ENCODE measurements at regions not wholly inside any gene's neighbourhood (a gene's known extent, or its start where the extent isn't known, plus 50 kb on each side); places are given as distances from the start of the nearest gene placed in this dataset.

GRCh38 chr20:47951521-47951971 lies 166.3 kb upstream of the SULF2 start:
- ATAC-seq (no peak), DNase-seq (no peak)
- TF ChIP-seq CTCF (IDR thresholded peaks at IDR 0.05) (no peak), POLR2A (IDR thresholded peaks at IDR 0.05) (no peak)
- WGBS, 2 donors, result 50 to 65% methylated on average over 4 of the region's 4 CpGs
- Histone ChIP-seq H3K4me1 (no peaks in the 10 kb centered on the region), H3K27ac (no peak overlapping the region), H3K27me3 (no peaks in the 10 kb centered on the region), H3K36me3 (replicated peaks in 1 of 2; ENCODE audit: insufficient read depth in 1 of 2, low read depth in 2 of 2) (no peaks in the 10 kb centered on the region), H3K4me3 (no peak overlapping the region), H3K9me3 (no peaks in the 10 kb centered on the region)
- intact Hi-C loops (cut with DNase I), result no loop called here

GRCh38 chr20:47950913-47951283 lies 165.6 kb upstream of the SULF2 start:
- Histone ChIP-seq H3K9me3 (no peaks in the 10 kb centered on the region), H3K4me1 (no peaks in the 10 kb centered on the region), H3K27ac (no peak overlapping the region), H3K36me3 (replicated peaks in 1 of 2; ENCODE audit: insufficient read depth in 1 of 2, low read depth in 2 of 2) (no peaks in the 10 kb centered on the region), H3K27me3 (no peaks in the 10 kb centered on the region), H3K4me3 (no peak overlapping the region)
- intact Hi-C loops (cut with DNase I), result no loop called here
- DNase-seq, result no peak
- TF ChIP-seq CTCF (IDR thresholded peaks at IDR 0.05) (no peak), POLR2A (IDR thresholded peaks at IDR 0.05) (no peak)
- ATAC-seq, result no peak
- WGBS, 2 donors, result 75 to 90% methylated on average over 1 to 24 of the region's 24 CpGs

- Histone ChIP-seq H3K4me3 (no peak overlapping the region), H3K36me3 (replicated peaks in 1 of 2; ENCODE audit: insufficient read depth in 1 of 2, low read depth in 2 of 2) (no peaks in the 10 kb centered on the region), H3K4me1 (no peaks in the 10 kb centered on the region), H3K27ac (no peak overlapping the region), H3K27me3 (no peaks in the 10 kb centered on the region), H3K9me3 (no peaks in the 10 kb centered on the region)
- ATAC-seq (peak; percentile 6), DNase-seq (peak in 3 of 4 donors; percentile 9 to 42 (median 36))
- intact Hi-C loops (cut with DNase I), result no loop called here
- WGBS, 2 donors, result 43 to 50% methylated on average over 11 of the region's 11 CpGs
- TF ChIP-seq POLR2A (IDR thresholded peaks at IDR 0.05) (no peak), CTCF (IDR thresholded peaks at IDR 0.05) (no peak)
Measured at GRCh38 chr20:47950124-47950912, 165.0 kb upstream of the SULF2 start.

- H3K9me3 ChIP-seq, result no peaks in the 10 kb centered on the region
- DNase-seq (no peak), ATAC-seq (no peak)
- WGBS, 2 donors, result 69 to 71% methylated on average over 6 of the region's 6 CpGs
- H3K36me3 ChIP-seq (replicated peaks in 1 of 2; ENCODE audit: insufficient read depth in 1 of 2, low read depth in 2 of 2), result no peaks in the 10 kb centered on the region
- H3K4me1 ChIP-seq, result no peaks in the 10 kb centered on the region
- H3K4me3 ChIP-seq, result no peak overlapping the region
- intact Hi-C loops (cut with DNase I), result no loop called here
- no peaks in the 10 kb centered on the region for H3K27me3 ChIP-seq
- TF ChIP-seq POLR2A (IDR thresholded peaks at IDR 0.05) (no peak), CTCF (IDR thresholded peaks at IDR 0.05) (no peak)
- no peak overlapping the region for H3K27ac ChIP-seq
Measured at GRCh38 chr20:47949230-47949629, 163.9 kb upstream of the SULF2 start.

GRCh38 chr20:47944682-47945081 lies 159.4 kb upstream of the SULF2 start:
- 75 to 88% methylated on average over 6 of the region's 6 CpGs for WGBS, 2 donors
- no peak overlapping the region for H3K27ac ChIP-seq

More at GRCh38 chr20:47944682-47945081, 159.4 kb upstream of the SULF2 start:
- H3K4me3 ChIP-seq, result no peak overlapping the region
- H3K9me3 ChIP-seq, result no peaks in the 10 kb centered on the region
- peaks cover 5% of the 10 kb centered on the region for H3K4me1 ChIP-seq
- H3K36me3 ChIP-seq (replicated peaks in 1 of 2; ENCODE audit: insufficient read depth in 1 of 2, low read depth in 2 of 2), result no peaks in the 10 kb centered on the region
- no peak for ATAC-seq
- H3K27me3 ChIP-seq, result no peaks in the 10 kb centered on the region
- no peak for DNase-seq
- no peak for TF ChIP-seq CTCF (IDR thresholded peaks at IDR 0.05)
- TF ChIP-seq POLR2A (IDR thresholded peaks at IDR 0.05), result no peak
- intact Hi-C loops (cut with DNase I), result no loop called here

Measured in body of pancreas (tissue), 4 donors.